NCI-H82 treated with DMSO at 0.1 percent for 48 hours (cell line): ENCODE measurements at regions not wholly inside any gene's neighbourhood (a gene's known extent, or its start where the extent isn't known, plus 50 kb on each side); places are given as distances from the start of the nearest gene placed in this dataset.
"Not testable (repeated sequence)": the region's sequence is repeated elsewhere in the genome, so short reads cannot be mapped to it uniquely, and the experiment has no call there.

Experiments used
- DNase-seq: peaks from one replicate; lab custom pipeline; 2025; ENCODE audit not compliant: unreplicated experiment; lab: John Stamatoyannopoulos, UW

DNA sequence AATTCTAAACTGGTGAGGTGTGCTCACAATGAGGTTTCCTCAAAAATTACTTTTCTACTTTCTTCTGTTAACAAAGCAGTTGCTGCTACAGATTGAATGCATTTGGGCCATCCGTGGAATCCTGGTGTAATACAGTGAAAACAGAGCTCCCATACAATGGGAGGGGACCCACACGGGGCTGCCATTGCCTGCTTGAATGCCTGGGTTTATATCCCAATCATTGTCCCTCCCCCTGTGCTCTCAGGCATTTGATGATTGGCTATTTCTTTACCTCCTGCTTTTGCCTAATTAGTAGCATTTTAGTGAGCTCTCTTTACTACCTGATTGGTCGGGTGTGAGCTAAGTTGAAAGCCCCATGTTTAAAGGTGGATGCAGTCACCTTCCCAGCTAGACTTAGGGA lies 52.9 kb upstream of the CSF1 start:
- not testable (repeated sequence) for DNase-seq

DNA sequence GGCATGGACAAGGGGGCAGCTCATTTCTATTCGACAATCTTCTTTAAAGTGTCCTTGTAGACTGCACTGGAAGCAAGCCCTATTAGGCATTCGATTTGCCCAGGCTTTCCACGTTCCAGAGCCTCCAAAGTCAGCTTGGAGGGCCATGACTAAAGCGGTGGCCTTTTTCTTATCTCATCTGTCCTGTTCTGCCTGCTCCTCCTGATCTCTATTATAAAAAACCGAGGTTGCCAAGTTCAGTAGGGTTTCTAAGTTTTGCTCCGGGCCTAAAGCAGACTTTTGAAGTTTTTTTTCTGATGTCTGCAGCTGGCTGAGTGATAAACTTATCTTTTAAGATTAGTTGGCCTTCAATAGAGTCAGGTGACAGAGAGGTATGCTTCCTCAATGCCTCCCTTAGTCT lies 54.7 kb upstream of the CSF1 start:
- DNase-seq = not testable (repeated sequence)

DNA sequence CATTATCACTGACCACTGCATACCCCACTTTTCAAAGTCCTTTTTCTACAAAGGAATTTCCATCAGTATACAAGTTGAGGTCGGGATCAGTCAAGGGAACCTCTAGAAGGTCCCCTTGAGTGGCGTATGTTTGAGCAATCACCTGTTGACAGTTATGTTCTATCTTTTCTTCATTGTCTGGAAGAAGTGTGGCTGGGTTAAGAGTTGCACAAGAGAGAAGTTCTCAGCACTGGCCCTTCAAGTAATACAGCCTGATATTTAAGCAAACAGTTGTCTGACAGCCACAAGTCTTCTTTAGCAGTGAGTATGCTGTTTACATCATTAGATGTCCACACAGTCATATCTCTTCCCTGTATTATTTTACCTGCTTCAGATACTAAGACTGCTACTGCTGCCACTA lies 56.7 kb upstream of the CSF1 start:
- not testable (repeated sequence) for DNase-seq

DNA sequence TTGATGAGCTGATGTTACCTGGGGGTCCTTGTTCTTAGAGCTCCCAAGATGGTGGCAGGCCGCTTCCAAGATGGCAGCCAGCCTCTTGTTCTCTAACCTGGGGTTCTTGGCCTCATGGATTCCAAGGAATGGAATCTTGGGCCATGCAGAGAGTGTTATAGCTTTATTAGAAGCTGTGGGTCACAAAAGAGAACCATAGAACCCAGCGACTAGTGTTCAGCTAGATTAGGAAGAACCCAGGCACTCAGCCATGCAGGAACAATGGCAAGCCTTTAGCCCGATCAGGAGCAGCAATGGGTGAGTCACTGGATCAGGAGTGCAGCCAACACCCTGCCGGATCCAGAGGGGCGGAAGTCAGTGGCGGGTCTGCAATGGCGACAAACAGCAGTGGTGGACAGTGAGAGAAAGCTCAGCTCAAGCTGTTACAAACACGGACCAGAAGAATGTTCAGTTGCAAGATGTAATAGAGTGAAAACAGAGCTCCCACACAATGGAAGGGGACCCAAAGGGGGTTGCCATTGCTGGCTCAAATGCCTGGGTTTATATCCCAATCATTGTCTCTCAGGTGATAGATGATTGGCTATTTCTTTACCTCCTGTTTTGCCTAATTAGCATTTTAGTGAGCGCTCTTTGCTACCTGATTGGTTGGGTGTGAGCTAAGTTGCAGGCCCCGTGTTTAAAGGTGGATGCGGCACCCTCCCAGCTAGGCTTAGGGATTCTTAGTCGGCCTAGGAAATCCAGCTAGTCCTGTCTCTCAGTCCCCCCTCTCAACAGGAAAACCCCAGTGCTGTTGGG lies 58.2 kb upstream of the CSF1 start:
- DNase-seq = not testable (repeated sequence)

DNA sequence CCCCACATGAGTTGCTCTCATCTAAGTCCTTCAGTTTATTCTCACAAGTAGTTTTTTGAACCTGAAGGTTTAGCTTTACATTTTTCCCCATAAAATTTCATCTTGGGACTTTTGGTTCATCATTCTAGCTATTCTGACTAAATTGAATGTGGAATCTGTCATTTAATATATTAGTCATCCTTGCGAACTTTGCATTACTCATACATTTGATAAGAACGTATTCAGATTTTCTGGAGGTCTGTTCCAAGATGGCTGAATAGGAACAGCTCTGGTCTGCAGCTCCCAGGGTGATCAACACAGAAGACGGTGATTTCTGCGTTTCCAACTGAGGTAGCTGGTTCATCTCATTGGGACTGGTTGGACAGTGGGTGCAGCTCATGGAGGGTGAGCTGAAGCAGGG lies 59.8 kb upstream of the CSF1 start:
- DNase-seq = no peak

DNA sequence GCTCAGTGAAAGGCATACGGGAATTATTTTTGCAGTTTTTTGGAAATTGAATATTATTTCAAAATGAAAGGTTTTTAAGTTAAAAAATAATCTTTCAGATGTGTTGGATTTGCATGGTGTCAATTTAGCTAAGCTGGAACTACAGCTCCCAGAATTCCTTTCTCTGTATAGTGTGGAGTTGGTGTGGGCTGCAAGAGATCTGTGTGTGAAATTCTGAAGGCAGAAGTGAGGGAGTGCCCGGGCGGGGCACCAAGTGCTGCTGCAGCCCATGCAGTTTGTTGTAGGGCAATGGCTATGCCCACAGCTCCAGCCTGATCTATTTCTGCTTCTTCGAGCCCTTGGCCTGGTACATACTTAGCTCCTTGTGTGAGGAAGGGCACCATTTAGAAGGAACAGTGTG lies 60.5 kb upstream of the CSF1 start:
- no peak for DNase-seq

DNA sequence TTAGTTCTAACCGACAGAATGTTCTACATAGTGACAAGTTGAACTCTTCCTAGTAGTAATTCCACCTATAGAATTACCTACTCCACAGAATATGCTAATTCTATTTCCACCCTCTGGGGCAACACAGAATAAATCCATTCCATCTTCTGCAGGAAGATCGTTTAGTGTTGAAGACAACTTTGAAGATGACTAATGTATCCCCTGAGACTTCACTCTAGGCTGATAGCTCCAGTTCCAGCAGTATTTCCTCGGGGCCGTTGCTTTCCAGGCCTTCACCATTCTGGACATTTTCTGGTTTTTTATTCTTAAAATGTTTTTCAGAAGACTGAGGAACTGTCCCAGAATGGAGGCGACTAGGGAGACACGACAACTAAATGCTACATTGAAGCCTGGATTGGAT lies 61.0 kb upstream of the CSF1 start:
- DNase-seq = no peak

DNA sequence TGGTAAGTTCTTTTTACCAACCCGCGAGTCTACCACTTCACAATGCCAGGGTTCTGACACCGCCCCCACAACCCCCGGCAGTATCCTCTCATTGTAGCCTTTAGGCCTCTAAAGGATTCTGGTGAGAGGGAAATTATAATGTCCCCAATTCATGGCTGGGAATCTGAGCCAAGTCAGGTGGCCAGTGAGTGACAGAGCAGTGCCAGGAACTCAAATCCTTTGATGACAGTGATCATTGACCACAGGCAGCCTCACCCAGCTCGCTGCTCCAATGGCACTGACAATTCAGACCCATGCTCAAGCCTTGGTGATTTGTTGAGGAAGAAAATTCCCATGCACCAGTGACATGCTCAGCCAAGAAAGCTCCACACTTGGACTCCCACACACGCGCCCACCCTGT lies 63.4 kb upstream of the CSF1 start:
- no peak for DNase-seq

DNA sequence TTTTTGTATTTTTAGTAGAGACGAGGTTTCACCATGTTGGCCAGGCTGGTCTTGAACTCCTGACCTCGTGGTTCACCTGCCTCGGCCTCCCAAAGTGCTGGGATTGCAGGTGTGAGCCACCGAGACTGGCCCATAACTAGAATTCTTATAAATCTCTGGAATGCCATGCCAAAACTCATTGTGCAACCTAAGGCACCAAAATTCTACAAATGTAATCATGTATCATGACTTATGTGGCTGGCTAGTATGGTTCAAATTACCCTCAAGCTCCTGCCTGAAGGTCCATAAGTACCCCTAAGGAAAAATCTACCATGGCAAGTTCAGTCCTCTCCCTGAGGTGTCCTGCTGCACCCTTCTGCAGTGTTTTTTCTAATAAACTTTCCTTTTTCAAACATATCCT lies 63.8 kb upstream of the CSF1 start:
- DNase-seq = no peak

DNA sequence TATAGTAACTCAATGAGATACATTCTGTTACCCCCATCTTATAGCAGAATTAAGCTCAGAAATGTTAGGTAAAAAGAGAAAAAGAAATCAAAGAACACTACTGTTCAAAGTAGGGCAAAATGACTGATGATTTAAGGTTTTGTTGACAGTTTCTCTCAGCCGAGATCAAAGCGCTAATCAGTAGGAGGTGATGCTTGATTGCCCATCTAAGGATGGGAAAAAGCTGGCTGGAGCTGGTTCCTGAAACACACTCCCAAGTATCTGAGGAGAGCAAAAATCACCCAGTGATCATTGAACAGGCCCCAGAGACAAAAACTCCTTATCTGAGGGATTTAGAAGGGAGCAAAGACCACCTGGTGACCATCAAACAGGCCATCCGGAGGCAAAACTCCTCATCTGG lies 64.5 kb upstream of the CSF1 start:
- no peak for DNase-seq

DNA sequence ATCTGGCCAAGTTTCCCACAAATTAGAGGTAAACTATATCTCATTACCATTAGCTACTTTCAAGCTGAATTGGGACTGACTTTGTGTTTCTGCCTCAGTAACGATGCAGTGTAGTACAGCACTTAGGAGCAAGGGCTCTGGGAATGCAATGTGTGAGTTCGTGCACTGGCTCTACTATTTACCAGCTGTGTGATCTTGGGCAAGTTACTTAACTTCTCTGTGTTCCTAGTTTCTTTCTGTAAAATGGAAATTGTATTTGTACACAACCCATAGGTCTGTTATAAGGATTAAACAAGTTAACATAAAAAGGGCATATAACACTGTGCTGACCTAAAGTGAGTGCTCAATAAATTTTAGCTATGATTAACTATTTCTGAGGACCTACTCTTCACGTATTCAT lies 65.0 kb upstream of the CSF1 start:
- no peak for DNase-seq

DNA sequence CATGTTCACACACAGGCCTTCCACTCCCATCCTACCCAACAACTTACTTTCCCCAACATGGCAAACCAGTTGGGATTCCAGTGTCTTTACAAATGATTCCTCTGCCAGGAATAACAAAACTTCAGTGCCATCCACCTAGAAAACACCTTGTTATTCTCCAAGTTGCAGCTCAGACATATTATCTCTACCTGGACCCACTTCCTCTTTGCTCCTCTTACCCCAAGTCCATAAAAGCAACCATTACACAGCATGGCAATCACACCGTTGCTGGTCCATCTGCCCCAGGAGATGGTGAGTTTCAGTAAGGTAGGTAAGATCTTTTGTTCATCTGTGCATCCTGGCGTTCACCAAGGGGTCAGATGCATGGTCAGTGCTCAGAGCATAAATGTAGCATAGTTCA lies 66.0 kb upstream of the CSF1 start:
- DNase-seq = no peak

DNA sequence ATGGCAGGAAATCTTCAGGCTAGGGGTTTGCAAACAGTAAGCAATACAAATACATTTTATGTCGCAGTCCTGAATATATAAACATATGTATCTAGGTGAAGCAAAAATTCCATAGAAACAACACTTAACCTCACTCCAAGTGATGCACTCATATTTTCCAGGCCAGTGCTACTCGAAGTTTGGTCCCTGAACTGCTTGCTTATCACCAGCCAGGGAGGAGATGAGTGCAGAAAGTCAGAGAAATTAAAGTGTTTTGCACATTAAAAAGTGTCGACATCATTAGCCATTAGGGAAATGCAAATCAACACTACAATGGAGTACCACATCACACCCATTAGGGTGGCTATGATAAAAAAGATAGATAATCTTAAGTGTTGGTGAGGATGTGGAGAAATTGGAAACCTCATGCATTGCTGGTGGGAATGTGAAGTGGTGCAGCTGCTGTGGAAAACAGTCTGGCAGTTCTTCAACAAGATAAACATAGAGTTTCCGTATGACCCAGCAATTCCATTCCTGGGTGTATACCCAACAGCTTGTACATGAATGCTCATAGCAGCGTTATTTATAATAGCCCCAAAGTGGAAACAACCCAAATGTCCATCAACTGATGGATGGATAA lies 70.5 kb upstream of the CSF1 start:
- DNase-seq = no peak

DNA sequence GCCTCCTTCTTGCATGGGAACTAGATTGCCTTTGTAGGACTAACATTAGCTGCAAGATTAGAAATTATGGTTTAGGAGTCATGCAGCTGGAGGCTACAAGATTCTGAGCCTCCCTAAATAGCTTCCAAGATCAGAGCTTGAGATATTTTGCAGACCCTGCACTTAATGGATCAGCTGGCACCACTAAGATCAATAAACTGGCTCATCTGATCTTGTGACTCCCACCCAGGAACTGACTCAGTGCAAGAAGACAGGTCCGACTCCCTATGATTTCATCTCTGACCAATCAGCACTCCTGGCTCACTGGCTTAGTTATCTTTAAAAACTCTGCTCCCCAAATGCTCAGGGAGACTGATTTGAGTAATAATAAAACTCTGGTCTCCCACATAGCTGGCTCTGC lies 71.4 kb upstream of the CSF1 start:
- DNase-seq = not testable (repeated sequence)

DNA sequence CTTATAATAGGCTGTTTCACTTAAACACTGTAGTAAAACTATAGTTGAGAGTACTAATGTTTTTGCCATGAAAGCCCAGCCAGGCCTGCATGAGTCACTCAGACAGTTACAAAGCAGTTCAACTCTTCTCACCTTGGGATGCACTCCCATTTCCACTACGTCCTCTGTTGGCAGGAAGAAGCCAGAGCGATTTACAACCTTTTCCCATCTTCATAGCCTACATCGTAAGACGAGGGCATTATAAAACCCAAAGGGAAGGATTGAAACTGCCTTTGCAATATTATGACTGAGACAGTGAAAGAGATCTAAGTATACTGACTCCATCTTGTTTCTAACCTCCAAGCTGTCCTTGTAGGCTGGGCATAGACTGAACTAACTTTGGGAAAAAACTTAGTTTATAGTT lies 71.8 kb upstream of the CSF1 start:
- DNase-seq = no peak

DNA sequence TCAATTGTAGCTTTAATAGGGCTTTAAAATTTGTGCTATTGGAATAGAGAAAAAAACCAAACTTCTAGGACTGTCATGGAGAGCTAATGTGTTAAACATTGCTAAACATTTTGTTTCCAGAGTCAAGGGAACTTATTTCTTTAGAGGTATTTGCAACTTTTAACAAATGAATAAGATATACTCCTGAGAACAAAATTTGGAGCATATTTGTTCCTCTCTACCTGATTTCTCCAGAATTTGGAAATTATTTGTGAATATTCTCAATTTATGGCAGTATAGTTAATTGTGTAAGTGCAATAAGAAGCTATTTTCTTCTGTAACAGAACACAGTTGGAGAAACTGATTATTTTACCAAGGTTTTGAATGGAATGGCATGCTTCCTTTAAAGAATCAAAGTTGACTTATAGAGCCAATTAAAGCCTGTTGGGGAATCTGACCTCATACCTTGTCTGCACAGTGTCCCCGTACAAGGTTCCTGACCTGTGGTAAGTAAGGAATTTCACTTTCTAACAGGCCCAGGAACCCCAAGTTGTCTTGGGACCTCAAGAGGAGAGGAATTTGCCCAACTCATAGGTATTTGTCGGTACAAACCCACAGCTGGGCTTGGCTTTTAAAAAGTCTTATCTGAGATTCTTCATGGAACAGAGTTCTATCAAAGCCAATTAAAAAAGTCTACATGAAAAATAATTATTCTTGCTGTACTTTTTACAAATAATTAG lies 72.6 kb upstream of the CSF1 start:
- no peak for DNase-seq

DNA sequence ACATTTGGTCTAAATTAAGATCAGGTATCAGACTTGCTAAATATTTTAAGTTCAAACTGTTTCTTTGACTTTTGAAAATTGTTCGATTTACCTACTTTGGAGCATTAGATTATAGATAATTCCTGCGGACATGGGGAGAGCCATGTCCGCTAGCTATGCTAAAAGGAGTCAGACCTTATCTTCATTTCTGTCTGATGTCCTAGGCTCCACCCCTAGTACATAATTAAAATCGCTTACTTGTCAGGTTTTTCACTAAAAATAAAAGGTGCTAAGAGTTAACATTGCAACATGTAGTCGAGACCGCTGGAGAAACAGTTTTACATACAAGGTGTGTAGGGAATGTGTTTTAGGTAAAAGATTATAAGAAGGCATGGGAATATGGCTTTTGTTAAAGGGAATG lies 71.9 kb upstream of the EPS8L3 start:
- not testable (repeated sequence) for DNase-seq

DNA sequence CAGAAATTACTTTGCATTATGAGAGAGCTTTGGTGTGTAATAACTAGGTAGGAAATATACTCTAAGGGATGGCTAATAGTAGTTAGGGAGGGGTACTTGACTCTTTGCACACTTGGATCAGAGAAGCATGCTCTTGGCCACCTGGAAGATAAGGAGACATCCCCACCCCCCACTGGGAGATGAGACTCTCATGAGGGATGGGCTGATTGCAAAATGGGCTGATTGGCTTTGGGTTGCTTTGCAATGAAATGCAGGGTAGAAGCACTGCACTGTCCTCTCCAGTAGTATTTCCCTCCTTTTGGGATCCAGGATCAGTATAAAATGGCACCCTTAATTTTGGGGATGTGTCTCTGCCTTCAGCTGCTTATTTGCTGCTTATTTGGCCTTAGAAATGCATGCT lies 71.2 kb upstream of the EPS8L3 start:
- peak; percentile 38 for DNase-seq

DNA sequence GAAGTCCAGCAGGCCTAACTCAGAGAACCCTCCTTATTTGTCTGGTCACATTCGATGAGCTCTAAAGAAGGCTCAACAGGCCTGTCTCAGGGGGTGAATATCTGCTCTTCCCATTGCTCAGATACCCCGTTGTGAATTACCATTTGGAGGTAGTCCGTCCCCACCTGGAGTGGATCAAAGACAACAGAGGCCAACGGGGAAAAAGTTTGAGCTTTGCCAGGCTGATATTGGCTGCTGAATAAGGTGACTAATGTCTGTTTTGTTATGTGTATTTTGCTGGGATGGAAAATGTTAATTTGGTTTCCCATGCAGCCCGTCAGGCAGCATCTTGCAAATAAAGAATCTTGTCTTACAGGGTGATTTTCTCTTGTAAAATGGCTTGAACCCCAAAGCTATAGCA lies 69.2 kb upstream of the EPS8L3 start:
- DNase-seq = no peak

DNA sequence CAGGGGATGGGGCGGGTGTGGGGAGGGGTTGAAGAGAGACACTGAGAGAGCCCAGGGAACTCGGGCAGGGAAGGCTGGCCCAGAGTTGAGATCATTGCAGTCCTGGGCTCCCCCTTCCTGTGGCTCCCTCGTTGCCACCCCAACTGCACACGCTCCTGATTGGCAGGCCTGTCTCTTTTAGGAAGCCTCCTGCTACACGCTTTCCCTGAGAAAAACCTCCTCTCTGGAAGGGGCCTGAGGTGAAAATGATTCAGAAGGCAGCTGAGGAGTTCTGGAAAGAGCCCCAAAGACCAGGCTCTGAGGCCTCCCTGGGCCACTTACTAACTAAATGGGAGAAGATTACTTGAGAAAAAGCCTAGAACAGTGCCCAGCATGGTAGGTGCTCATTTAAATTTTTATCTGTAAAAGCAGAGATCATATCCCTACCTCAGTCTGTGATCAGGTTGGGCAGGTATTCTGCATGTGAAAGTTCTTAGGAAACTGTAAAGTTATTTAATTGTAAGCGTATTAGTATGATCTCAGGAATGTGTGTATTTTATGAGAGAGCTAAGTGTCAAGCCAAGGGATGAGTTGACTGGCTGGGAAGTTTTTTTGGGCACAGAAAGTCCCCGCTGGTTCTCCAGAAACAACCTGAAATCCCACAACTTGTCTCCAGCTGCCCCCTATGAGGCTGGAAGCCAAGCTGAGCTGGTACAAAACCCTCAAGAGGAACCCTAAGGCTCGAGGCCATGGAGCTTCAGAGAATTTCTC lies 65.2 kb upstream of the EPS8L3 start:
- no peak for DNase-seq

DNA sequence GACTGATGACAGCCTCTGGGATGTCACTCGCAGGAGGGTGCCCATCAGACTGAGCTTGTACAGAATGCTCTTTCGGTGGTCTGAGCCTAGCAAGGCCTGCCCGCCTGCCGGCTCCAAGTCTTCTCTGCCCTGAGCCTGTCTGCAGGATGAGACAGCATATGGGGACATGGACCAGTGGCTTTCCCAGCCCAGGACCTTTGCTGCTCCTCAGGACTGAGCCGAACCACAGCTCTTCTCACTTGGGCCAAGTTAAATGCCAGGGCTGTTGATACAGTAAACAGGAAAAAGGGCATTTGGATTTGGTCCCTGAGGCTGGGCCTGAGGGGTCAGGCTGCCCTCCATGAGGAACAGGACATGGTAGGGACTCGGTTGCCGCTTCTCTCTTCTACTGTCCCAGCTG lies 64.3 kb upstream of the EPS8L3 start:
- no peak for DNase-seq

DNA sequence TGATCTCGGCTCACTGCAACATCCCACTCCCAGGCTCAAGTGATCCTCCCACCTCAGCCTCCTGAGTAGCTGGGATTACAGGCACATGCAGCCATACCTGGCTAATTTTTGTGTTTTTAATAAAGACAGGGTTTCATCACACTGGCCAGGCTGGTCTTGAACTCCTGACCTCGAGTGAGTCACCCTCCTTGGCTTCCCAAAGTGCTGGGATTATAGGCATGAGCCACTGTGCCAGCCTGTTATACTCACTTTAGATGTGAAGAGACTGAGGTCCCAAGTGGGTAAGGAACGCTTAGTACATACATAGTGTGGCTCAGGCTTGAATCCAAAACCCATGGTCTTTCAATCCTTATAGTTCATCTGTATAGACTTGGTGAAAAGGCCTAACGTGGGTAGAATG lies 63.7 kb upstream of the EPS8L3 start:
- DNase-seq = no peak
